ENCODE measurements at regions not wholly inside any gene's neighbourhood (a gene's known extent, or its start where the extent isn't known, plus 50 kb on each side); places are given as distances from the start of the nearest gene placed in this dataset.

DNA sequence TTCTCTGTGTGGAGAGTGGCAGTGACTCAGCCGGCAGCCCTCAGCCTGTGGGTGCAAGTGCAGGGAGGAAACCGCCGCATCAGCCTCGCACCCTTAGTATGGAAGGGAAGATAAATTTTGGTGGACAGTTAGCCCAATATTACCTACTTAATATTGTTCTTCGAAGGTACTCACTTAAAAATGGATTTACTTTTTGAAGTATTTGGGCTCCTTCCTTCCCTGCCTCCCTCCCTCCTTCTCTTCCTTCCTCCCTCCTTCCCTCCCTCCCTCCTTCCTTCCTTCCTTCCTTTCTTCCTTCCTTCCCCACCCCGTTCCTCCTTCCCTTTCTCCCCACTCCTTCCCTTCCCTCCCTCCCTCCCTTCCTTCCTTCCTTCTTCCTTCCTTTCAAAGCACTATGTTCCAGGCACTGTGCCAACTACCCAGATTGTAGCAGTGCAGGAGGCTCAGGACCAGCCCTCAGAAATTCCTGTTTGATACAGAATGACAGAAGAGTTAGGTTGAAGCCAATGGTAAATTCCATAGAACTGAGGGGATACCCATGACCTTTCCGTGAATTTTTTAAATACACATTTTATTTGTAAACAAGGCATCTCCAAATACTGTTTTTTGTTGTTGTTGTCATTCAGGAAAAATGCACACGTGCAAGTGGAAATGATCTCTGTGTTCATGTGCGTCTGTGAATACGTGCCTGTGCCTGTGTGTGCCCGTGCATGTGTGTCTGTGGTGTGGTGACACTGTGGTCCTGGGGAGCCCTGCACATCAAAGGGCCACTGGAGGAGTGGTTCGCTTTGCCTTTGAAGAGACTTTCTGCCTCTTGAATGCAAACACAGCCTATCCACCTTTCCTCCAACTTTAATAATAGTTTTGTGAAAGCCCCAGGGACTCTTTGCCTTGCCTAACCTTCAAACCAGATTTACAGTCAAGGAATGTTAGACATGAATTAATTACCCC, 141.7 kb downstream of the EDN3 start:
- POLR2A ChIA-PET: no interaction called here
- CTCF ChIA-PET: interaction anchor here (0.9 kb wide), 1 partner anchor 9 kb away, joined by 3 read pairs; no protein-coding TSS in a partner anchor
- DNase-seq (ENCODE audit: extremely low spot score): no peak
- TF ChIP-seq, protein P1, sequence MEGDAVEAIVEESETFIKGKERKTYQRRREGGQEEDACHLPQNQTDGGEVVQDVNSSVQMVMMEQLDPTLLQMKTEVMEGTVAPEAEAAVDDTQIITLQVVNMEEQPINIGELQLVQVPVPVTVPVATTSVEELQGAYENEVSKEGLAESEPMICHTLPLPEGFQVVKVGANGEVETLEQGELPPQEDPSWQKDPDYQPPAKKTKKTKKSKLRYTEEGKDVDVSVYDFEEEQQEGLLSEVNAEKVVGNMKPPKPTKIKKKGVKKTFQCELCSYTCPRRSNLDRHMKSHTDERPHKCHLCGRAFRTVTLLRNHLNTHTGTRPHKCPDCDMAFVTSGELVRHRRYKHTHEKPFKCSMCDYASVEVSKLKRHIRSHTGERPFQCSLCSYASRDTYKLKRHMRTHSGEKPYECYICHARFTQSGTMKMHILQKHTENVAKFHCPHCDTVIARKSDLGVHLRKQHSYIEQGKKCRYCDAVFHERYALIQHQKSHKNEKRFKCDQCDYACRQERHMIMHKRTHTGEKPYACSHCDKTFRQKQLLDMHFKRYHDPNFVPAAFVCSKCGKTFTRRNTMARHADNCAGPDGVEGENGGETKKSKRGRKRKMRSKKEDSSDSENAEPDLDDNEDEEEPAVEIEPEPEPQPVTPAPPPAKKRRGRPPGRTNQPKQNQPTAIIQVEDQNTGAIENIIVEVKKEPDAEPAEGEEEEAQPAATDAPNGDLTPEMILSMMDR (IDR thresholded peaks at IDR 0.05; ENCODE audit: control extremely low read depth, extremely low read depth, low read depth, missing control alignments): no peak

DNA sequence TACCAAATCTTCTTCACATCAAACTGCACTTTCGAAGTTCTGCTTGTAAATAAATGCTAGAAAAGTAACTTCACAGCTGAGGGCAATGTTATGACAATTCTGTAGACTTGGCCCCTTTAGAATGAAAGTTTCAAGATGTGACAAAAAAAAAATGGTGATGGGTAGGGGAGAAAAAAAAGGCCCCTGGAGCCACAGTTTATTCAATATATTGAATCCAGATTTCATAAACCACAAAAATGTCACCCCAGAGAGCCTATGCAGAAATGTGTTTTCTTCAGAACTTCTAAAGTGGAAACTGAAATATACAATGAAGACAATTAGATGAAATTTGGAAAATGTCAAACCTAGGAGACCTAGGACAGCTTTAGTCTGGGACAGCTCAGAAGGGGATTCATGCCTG, 143.1 kb downstream of the EDN3 start:
- DNase-seq (ENCODE audit: extremely low spot score): no peak
- TF ChIP-seq, protein P1 (IDR thresholded peaks at IDR 0.05; ENCODE audit: control extremely low read depth, extremely low read depth, low read depth, missing control alignments): no peak
- ChIA-PET CTCF (no interaction called here), POLR2A (no interaction called here)

DNA sequence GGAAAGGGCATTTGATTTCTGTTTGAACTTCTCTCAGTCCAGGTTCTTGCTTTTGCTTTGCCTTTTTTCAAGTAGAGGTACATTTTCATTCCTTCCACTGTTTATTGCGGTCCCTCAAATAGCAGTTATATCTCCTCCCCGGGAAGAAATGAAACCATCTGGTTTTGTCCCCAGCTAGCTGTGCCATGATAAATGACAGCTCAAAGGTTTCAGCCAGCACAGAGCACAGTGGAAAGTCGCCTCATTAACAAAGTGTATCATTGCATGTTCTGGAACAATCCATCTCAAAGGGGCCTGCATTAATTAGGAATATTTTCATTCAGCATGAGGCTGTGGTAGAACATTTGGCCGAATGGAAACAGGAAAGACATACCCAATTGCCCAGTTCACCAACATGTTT, 146.0 kb downstream of the EDN3 start:
- POLR2A ChIA-PET: no interaction called here
- TF ChIP-seq, protein P1 (IDR thresholded peaks at IDR 0.05; ENCODE audit: control extremely low read depth, extremely low read depth, low read depth, missing control alignments): no peak
- CTCF ChIA-PET: interaction anchor here (2.4 kb wide), 1 partner anchor 10 kb away, joined by 14 read pairs; no protein-coding TSS in a partner anchor
- DNase-seq (ENCODE audit: extremely low spot score): no peak

DNA sequence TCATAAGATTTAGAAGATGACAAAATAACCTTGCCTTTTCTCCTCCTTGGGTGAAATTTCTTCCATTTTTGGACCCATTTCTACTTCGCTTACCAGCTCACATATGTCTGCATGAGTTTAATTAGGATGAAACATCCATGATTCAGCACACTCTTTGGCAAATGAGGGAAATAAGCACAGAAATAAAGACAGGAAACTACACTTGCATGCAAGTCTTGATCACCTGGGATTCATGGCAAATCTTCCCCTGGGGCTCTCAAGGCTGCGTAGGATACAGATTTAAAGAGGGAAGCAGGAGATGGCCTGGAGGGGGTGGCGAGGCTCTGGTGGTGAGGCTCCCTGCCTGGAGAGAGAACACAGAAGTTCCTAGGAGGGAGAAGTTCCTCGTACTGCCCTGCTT, 147.8 kb downstream of the EDN3 start:
- ChIA-PET POLR2A (no interaction called here), CTCF (interaction anchor here (0.9 to 2.4 kb wide), 2 partner anchors 8 to 22 kb away, joined by 3 to 14 read pairs; no protein-coding TSS in a partner anchor)
- no peak for DNase-seq (ENCODE audit: extremely low spot score)
- TF ChIP-seq, protein P1 (IDR thresholded peaks at IDR 0.05; ENCODE audit: control extremely low read depth, extremely low read depth, low read depth, missing control alignments): no peak

DNA sequence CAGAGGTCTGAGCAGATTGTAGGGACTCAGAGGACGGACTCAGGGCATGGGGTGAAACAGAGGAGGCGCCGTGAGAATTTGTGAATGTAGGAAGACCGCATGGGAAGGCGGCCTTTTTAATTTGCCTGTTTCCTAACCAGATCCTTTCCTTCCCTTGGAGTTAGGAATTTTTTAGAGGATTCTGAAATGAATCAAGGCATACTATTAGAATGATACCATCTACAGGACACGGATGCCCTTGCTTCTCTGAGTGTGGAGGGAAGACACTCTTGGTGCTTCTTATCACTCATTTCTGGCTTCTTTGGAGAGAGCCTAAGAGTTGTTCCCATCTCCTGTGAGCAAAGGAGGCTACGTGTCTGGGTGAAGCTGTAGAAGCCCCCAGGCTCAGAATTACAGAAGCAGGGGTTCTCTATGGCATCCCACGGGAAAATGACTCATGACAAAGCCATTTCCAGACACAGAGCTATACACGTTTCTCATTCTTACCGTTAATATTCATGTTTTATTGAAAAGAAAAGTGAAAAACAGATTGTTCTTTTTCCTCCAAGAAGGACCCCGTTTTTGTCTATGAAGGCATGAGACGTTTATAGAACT, 148.5 kb downstream of the EDN3 start:
- CTCF ChIA-PET: no interaction called here
- POLR2A ChIA-PET: no interaction called here
- no peak for DNase-seq (ENCODE audit: extremely low spot score)

DNA sequence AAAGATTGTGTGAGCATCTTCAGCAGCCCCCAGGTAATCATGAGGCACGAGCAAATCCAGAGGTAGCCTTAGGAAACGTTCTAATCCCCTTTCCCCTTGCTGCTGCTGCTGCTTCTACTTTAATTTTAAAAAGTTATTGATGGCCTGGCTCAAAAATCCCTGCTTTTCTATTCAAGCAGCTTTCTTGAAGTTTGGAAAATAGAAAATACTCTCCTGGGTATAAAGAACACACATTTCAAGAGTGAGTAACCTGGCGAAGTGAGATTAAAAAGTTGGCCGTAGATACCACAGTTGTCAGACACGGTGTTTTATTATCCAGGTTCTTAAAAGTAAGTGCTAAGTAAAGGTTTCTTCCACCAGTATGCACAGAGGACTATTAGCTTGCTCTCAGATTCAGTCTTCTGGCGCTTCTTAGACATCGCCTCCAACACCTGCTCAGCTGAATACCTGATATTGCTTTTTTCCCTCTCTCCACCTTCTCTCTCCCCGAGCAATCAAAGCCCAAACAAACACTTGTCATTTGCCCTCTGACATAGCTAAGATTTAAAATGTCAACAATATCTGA, 150.7 kb downstream of the EDN3 start:
- TF ChIP-seq, protein P1 (IDR thresholded peaks at IDR 0.05; ENCODE audit: control extremely low read depth, extremely low read depth, low read depth, missing control alignments): no peak
- ChIA-PET CTCF (interaction anchor here (1.1 to 1.8 kb wide), 2 partner anchors 8 to 45 kb away, joined by 3 to 8 read pairs; no protein-coding TSS in a partner anchor), POLR2A (no interaction called here)
- DNase-seq (ENCODE audit: extremely low spot score): no peak

More for the DNA sequence above, 148.5 kb downstream of the EDN3 start:
- TF ChIP-seq, protein P1 (IDR thresholded peaks at IDR 0.05; ENCODE audit: control extremely low read depth, extremely low read depth, low read depth, missing control alignments): no peak

All from GM10248 (cell line).